ENCODE measurements at regions not wholly inside any gene's neighbourhood (a gene's known extent, or its start where the extent isn't known, plus 50 kb on each side); places are given as distances from the start of the nearest gene placed in this dataset.

GRCh38 chrX:149312097-149312496, 193.0 kb downstream of the IDS start:
- TF ChIP-seq, protein P1, sequence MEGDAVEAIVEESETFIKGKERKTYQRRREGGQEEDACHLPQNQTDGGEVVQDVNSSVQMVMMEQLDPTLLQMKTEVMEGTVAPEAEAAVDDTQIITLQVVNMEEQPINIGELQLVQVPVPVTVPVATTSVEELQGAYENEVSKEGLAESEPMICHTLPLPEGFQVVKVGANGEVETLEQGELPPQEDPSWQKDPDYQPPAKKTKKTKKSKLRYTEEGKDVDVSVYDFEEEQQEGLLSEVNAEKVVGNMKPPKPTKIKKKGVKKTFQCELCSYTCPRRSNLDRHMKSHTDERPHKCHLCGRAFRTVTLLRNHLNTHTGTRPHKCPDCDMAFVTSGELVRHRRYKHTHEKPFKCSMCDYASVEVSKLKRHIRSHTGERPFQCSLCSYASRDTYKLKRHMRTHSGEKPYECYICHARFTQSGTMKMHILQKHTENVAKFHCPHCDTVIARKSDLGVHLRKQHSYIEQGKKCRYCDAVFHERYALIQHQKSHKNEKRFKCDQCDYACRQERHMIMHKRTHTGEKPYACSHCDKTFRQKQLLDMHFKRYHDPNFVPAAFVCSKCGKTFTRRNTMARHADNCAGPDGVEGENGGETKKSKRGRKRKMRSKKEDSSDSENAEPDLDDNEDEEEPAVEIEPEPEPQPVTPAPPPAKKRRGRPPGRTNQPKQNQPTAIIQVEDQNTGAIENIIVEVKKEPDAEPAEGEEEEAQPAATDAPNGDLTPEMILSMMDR (conservative IDR thresholded peaks at IDR 0.05; ENCODE audit: low read depth, low read length) = no peak
- DNase-seq (ENCODE audit: low read depth) = no peak
- no peak overlapping the region for H3K4me3 ChIP-seq (ENCODE audit: low read depth, low read length)

GRCh38 chrX:149302705-149303104, 202.4 kb downstream of the IDS start:
- H3K4me3 ChIP-seq (ENCODE audit: low read depth, low read length) = no peak overlapping the region
- no peak for DNase-seq (ENCODE audit: low read depth)
- TF ChIP-seq, protein P1 (conservative IDR thresholded peaks at IDR 0.05; ENCODE audit: low read depth, low read length) = no peak

GRCh38 chrX:149298111-149298510, 207.0 kb downstream of the IDS start:
- TF ChIP-seq, protein P1 (conservative IDR thresholded peaks at IDR 0.05; ENCODE audit: low read depth, low read length) = no peak
- no peak for DNase-seq (ENCODE audit: low read depth)
- no peak overlapping the region for H3K4me3 ChIP-seq (ENCODE audit: low read depth, low read length)

DNA sequence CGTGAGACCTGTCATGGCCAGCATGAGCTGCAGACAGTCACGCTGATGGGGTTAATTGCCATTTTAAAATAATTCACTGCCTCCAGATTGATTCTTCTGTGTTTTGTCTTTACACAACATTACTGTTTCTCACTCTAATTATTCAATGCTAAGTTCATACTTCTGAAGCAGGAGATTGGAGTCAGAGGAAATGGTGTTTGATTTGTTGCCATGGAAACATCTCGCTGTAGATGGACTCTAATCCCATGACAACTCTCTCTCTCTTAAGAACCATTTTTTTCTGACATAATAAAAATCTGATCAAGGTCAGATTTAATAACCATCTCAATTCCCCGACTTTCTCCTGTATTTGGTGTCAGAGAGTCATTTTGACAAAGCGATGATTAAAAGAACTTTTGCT, 209.0 kb downstream of the IDS start:
- TF ChIP-seq, protein P1 (conservative IDR thresholded peaks at IDR 0.05; ENCODE audit: low read depth, low read length) = no peak
- DNase-seq (ENCODE audit: low read depth) = no peak
- H3K4me3 ChIP-seq (ENCODE audit: low read depth, low read length) = no peak overlapping the region

DNA sequence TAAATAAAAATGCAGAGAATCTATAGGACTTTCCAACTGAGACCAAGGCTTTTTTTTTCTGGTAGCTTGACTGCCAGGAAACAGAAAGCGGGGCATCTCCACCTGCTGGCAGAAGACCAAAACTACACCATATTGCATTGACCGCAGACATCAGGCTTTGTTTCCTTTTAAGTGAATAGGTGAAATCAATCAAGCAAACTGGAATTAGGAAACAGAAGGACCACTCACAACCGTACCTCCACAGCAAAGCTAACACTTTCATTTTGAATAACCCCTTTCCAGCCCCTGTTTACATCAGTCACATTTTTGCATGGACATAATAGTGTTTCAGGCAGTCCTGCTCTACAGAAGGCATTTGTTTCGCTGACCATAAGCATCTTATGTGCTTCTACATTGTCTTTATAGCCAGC, 218.2 kb downstream of the IDS start:
- H3K4me3 ChIP-seq (ENCODE audit: low read depth, low read length) = no peak overlapping the region
- no peak for DNase-seq (ENCODE audit: low read depth)
- TF ChIP-seq, protein P1 (conservative IDR thresholded peaks at IDR 0.05; ENCODE audit: low read depth, low read length) = peak; percentile 65

GRCh38 chrX:149284616-149285015, 220.5 kb downstream of the IDS start:
- no peak overlapping the region for H3K4me3 ChIP-seq (ENCODE audit: low read depth, low read length)
- TF ChIP-seq, protein P1 (conservative IDR thresholded peaks at IDR 0.05; ENCODE audit: low read depth, low read length) = no peak
- DNase-seq (ENCODE audit: low read depth) = no peak

DNA sequence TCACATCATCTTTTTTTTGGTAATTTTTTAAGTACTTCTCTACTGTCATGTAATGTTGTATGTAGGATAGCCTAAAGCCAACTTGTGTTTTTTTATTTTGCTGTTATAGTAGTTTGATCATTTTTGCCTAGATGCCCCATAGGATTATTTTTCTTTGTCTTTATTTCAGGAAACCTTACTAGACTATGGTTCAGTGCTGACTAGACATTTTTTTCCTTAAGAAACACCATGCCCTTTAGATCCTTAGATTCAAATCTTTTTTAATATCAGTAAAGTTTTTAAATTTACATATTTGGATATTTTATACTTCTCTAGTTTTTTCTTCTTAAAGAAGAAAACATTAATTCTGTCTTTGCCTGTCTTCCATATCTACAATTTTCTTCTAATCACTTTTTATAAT, 221.3 kb downstream of the IDS start:
- DNase-seq (ENCODE audit: low read depth) = no peak
- no peak overlapping the region for H3K4me3 ChIP-seq (ENCODE audit: low read depth, low read length)
- TF ChIP-seq, protein P1 (conservative IDR thresholded peaks at IDR 0.05; ENCODE audit: low read depth, low read length) = no peak

All from epithelial cell of proximal tubule (primary cell).